ENCODE measurements at regions not wholly inside any gene's neighbourhood (a gene's known extent, or its start where the extent isn't known, plus 50 kb on each side); places are given as distances from the start of the nearest gene placed in this dataset.

- TF ChIP-seq POLR2AphosphoS5 (IDR thresholded peaks at IDR 0.05), result no peak
- no peak for TF ChIP-seq CTCF (IDR thresholded peaks at IDR 0.05)
- no peak for TF ChIP-seq POLR2A (IDR thresholded peaks at IDR 0.05; ENCODE audit: low read depth)
- TF ChIP-seq EP300 (IDR thresholded peaks at IDR 0.05), result no peak
Measured at GRCh38 chr1:87243573-87243972, 85.1 kb upstream of the LMO4 start.

Data from esophagus muscularis mucosa (tissue), 4 donors.